ENCODE measurements at regions not wholly inside any gene's neighbourhood (a gene's known extent, or its start where the extent isn't known, plus 50 kb on each side); places are given as distances from the start of the nearest gene placed in this dataset.

GRCh38 chr18:78396756-78397155 is 582.9 kb upstream of the SALL3 start:
- Histone ChIP-seq H3K4me1 (ENCODE audit: low read depth, poor library complexity, severe bottlenecking) (no peaks in the 10 kb centered on the region), H3K4me3 (IDR thresholded peaks at IDR 0.05; ENCODE audit: insufficient read depth, low read depth, low read length) (no peak overlapping the region), H3K27me3 (ENCODE audit: insufficient read depth, low read depth) (no peaks in the 10 kb centered on the region), H3K9ac (no peak overlapping the region), H3K4me2 (no peak overlapping the region), H3K79me2 (ENCODE audit: insufficient read depth, low read depth) (no peaks in the 10 kb centered on the region), H4K20me1 (ENCODE audit: insufficient read depth) (no peaks in the 10 kb centered on the region), H3K36me3 (ENCODE audit: insufficient read depth) (no peaks in the 10 kb centered on the region), H2AFZ (ENCODE audit: low read depth) (no peak overlapping the region), H3K27ac (no peak overlapping the region)
- no peak for TF ChIP-seq CTCF (conservative IDR thresholded peaks at IDR 0.05; ENCODE audit: low read depth, low read length)

- Histone ChIP-seq H4K20me1 (ENCODE audit: insufficient read depth) (no peaks in the 10 kb centered on the region), H3K4me2 (no peak overlapping the region), H3K27ac (no peak overlapping the region), H3K4me3 (IDR thresholded peaks at IDR 0.05; ENCODE audit: insufficient read depth, low read depth, low read length) (no peak overlapping the region), H3K79me2 (ENCODE audit: insufficient read depth, low read depth) (no peaks in the 10 kb centered on the region), H3K36me3 (ENCODE audit: insufficient read depth) (no peaks in the 10 kb centered on the region), H2AFZ (ENCODE audit: low read depth) (no peak overlapping the region), H3K27me3 (ENCODE audit: insufficient read depth, low read depth) (no peaks in the 10 kb centered on the region), H3K4me1 (ENCODE audit: low read depth, poor library complexity, severe bottlenecking) (no peaks in the 10 kb centered on the region), H3K9ac (no peak overlapping the region)
- no peak for TF ChIP-seq CTCF (conservative IDR thresholded peaks at IDR 0.05; ENCODE audit: low read depth, low read length)
These were observed 579.6 kb upstream of the SALL3 start for GRCh38 chr18:78399992-78400503.

- H3K4me1 ChIP-seq (ENCODE audit: low read depth, poor library complexity, severe bottlenecking): no peaks in the 10 kb centered on the region
- H3K9ac ChIP-seq: no peak overlapping the region
- H4K20me1 ChIP-seq (ENCODE audit: insufficient read depth): no peaks in the 10 kb centered on the region
- no peak overlapping the region for H3K27ac ChIP-seq
- no peak for TF ChIP-seq CTCF (conservative IDR thresholded peaks at IDR 0.05; ENCODE audit: low read depth, low read length)
- no peaks in the 10 kb centered on the region for H3K27me3 ChIP-seq (ENCODE audit: insufficient read depth, low read depth)
- H3K36me3 ChIP-seq (ENCODE audit: insufficient read depth): no peaks in the 10 kb centered on the region
- H3K79me2 ChIP-seq (ENCODE audit: insufficient read depth, low read depth): no peaks in the 10 kb centered on the region
- no peak overlapping the region for H3K4me3 ChIP-seq (IDR thresholded peaks at IDR 0.05; ENCODE audit: insufficient read depth, low read depth, low read length)
- H2AFZ ChIP-seq (ENCODE audit: low read depth): no peak overlapping the region
- H3K4me2 ChIP-seq: no peak overlapping the region
These were observed 577.2 kb upstream of the SALL3 start for GRCh38 chr18:78402440-78402839.

GRCh38 chr18:78402966-78403365 is 576.7 kb upstream of the SALL3 start:
- Histone ChIP-seq H3K4me2 (no peak overlapping the region), H3K27ac (no peak overlapping the region), H2AFZ (ENCODE audit: low read depth) (no peak overlapping the region), H3K9ac (no peak overlapping the region), H3K4me1 (ENCODE audit: low read depth, poor library complexity, severe bottlenecking) (no peaks in the 10 kb centered on the region), H3K4me3 (IDR thresholded peaks at IDR 0.05; ENCODE audit: insufficient read depth, low read depth, low read length) (no peak overlapping the region), H3K36me3 (ENCODE audit: insufficient read depth) (no peaks in the 10 kb centered on the region), H3K27me3 (ENCODE audit: insufficient read depth, low read depth) (no peaks in the 10 kb centered on the region), H4K20me1 (ENCODE audit: insufficient read depth) (no peaks in the 10 kb centered on the region), H3K79me2 (ENCODE audit: insufficient read depth, low read depth) (no peaks in the 10 kb centered on the region)
- no peak for TF ChIP-seq CTCF (conservative IDR thresholded peaks at IDR 0.05; ENCODE audit: low read depth, low read length)

All from KMS-11 (cell line).